ENCODE measurements at regions not wholly inside any gene's neighbourhood (a gene's known extent, or its start where the extent isn't known, plus 50 kb on each side); places are given as distances from the start of the nearest gene placed in this dataset.

DNA sequence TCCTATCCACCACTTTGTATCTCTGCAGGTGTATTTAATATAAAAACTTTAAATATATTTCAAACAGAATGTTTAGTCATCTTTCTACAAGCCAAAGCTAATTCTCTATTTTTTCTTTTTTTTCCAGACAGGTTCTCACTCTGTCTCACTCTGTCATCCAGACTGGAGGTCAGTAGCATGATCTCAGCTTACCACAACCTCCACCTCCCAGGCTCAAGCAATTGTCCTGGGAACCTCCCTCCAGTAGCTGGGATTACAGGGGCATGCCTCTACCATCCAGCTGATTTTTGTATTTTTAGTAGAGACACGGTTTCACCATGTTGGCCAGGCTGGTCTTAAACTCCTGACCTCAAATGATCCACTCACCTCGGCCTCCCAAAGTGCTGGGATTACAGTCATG lies 202.6 kb downstream of the VGLL3 start:
- WGBS, 5 donors = 70 to 83% (median 75%) methylated on average over 2 of the region's 2 CpGs
- H3K4me3 ChIP-seq = no peak overlapping the region
- no peaks in the 10 kb centered on the region for H3K9me3 ChIP-seq
- intact Hi-C loops (cut with DNase I; ENCODE audit: low total_unique reads) = no loop called here
- no peak for DNase-seq
- no peaks in the 10 kb centered on the region for H3K27me3 ChIP-seq (replicated peaks in 1 of 7)
- H3K36me3 ChIP-seq = no peaks in the 10 kb centered on the region
- TF ChIP-seq, protein P1, sequence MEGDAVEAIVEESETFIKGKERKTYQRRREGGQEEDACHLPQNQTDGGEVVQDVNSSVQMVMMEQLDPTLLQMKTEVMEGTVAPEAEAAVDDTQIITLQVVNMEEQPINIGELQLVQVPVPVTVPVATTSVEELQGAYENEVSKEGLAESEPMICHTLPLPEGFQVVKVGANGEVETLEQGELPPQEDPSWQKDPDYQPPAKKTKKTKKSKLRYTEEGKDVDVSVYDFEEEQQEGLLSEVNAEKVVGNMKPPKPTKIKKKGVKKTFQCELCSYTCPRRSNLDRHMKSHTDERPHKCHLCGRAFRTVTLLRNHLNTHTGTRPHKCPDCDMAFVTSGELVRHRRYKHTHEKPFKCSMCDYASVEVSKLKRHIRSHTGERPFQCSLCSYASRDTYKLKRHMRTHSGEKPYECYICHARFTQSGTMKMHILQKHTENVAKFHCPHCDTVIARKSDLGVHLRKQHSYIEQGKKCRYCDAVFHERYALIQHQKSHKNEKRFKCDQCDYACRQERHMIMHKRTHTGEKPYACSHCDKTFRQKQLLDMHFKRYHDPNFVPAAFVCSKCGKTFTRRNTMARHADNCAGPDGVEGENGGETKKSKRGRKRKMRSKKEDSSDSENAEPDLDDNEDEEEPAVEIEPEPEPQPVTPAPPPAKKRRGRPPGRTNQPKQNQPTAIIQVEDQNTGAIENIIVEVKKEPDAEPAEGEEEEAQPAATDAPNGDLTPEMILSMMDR (IDR thresholded peaks at IDR 0.05 in 8 of 11, conservative IDR thresholded peaks at IDR 0.05 in 3 of 11) = no peak
- TF ChIP-seq POLR2A (IDR thresholded peaks at IDR 0.05) (no peak), POLR2AphosphoS5 (IDR thresholded peaks at IDR 0.05) (no peak)
- no peak overlapping the region for H3K27ac ChIP-seq
- no peaks in the 10 kb centered on the region for H3K4me1 ChIP-seq

DNA sequence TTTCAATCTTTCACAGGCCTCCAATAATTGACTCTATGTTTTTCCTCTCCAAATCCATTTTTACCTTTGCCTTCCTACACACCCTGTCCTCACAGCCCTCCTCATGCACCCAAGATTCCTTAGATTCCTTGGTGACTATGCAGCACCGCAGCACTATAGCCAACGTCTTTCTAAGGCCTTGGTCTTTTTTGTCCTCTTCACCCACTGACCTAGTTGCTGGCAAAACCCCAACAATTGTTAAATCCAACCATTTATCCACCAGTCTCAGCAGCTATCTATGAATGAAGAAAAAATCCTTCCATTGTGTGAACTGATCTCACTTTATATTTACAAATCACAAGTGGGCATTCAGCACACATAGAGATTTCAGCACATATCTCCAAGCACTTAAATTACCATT lies 203.9 kb downstream of the VGLL3 start:
- 38 to 69% (median 58%) methylated on average over 2 of the region's 2 CpGs for WGBS, 5 donors
- intact Hi-C loops (cut with DNase I; ENCODE audit: low total_unique reads) = no loop called here
- Histone ChIP-seq H3K4me1 (no peaks in the 10 kb centered on the region), H3K9me3 (no peaks in the 10 kb centered on the region), H3K27me3 (replicated peaks in 1 of 7) (no peaks in the 10 kb centered on the region), H3K36me3 (no peaks in the 10 kb centered on the region), H3K27ac (no peak overlapping the region), H3K4me3 (no peak overlapping the region)
- TF ChIP-seq, protein P1 (IDR thresholded peaks at IDR 0.05 in 8 of 11, conservative IDR thresholded peaks at IDR 0.05 in 3 of 11) = no peak
- no peak for TF ChIP-seq POLR2AphosphoS5 (IDR thresholded peaks at IDR 0.05)
- TF ChIP-seq POLR2A (IDR thresholded peaks at IDR 0.05) = no peak
- DNase-seq = no peak

DNA sequence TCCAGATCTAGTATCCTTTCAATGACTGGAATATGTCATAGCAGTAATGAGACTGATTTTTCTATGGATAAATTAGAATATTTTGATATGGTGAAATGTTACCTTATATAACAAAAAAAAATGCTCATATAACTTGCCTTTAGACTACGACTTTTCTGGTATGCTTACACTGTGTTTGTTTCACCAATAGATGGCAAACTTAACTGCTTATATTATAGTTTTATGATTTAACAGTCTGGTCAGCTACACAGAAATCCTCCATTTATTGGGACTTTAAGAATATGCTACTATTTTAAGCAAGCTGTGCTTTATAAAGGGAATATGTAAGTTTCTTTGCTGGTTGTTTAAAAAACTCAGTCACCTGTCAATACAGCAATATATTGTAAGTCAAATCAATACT lies 205.6 kb downstream of the VGLL3 start:
- no peaks in the 10 kb centered on the region for H3K27me3 ChIP-seq (replicated peaks in 1 of 7)
- no peak overlapping the region for H3K27ac ChIP-seq
- no peak for TF ChIP-seq POLR2AphosphoS5 (IDR thresholded peaks at IDR 0.05)
- TF ChIP-seq, protein P1 (IDR thresholded peaks at IDR 0.05 in 8 of 11, conservative IDR thresholded peaks at IDR 0.05 in 3 of 11) = peak in 1 of 11 experiments; percentile 31
- no peak for DNase-seq
- intact Hi-C loops (cut with DNase I; ENCODE audit: low total_unique reads) = no loop called here
- no peaks in the 10 kb centered on the region for H3K9me3 ChIP-seq
- WGBS, 5 donors = 51 to 75% (median 60%) methylated on average over 1 of the region's 1 CpG
- no peaks in the 10 kb centered on the region for H3K36me3 ChIP-seq
- no peaks in the 10 kb centered on the region for H3K4me1 ChIP-seq
- H3K4me3 ChIP-seq = no peak overlapping the region

DNA sequence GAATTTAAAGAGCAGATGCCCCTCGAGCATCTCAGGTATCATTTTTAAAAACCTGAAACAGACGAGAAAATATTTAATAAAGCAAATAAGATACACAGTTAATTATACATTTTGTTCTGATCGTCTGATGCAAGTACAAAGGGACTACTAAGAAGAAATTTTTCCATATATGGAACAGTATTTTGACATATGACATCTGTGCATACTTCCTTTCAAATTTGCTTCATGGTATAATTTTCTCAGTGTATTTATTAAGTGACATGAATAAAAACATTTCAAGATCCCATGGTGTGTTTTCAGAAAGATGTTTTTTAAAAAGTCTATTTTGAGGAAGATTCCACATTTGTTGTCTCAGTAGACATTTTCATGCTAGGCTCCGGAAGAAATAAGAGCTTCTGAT lies 208.1 kb downstream of the VGLL3 start:
- H3K27me3 ChIP-seq (replicated peaks in 1 of 7) = no peaks in the 10 kb centered on the region
- no peaks in the 10 kb centered on the region for H3K4me1 ChIP-seq
- H3K9me3 ChIP-seq = no peaks in the 10 kb centered on the region
- no peak overlapping the region for H3K4me3 ChIP-seq
- TF ChIP-seq, protein P1 (IDR thresholded peaks at IDR 0.05 in 8 of 11, conservative IDR thresholded peaks at IDR 0.05 in 3 of 11) = no peak
- no peak for TF ChIP-seq POLR2AphosphoS5 (IDR thresholded peaks at IDR 0.05)
- TF ChIP-seq POLR2A (IDR thresholded peaks at IDR 0.05) = no peak
- WGBS, 5 donors = 54 to 73% (median 60%) methylated on average over 4 of the region's 4 CpGs
- intact Hi-C loops (cut with DNase I; ENCODE audit: low total_unique reads) = no loop called here
- H3K27ac ChIP-seq = no peak overlapping the region
- no peak for DNase-seq
- no peaks in the 10 kb centered on the region for H3K36me3 ChIP-seq
